HG02763 (cell line): ENCODE measurements at regions not wholly inside any gene's neighbourhood (a gene's known extent, or its start where the extent isn't known, plus 50 kb on each side); places are given as distances from the start of the nearest gene placed in this dataset.

Source experiments
- ATAC-seq: cut with Tn5 transposase; IDR thresholded peaks from one replicate; pipeline ENCODE4 v1.9.1; 2021; ENCODE audit warnings: mild to moderate bottlenecking, moderate library complexity; ENCODE audit not compliant: unreplicated experiment

GRCh38 chr1:187234706-187235105 is 406.0 kb downstream of the PLA2G4A start:
- ATAC-seq: no peak

DNA sequence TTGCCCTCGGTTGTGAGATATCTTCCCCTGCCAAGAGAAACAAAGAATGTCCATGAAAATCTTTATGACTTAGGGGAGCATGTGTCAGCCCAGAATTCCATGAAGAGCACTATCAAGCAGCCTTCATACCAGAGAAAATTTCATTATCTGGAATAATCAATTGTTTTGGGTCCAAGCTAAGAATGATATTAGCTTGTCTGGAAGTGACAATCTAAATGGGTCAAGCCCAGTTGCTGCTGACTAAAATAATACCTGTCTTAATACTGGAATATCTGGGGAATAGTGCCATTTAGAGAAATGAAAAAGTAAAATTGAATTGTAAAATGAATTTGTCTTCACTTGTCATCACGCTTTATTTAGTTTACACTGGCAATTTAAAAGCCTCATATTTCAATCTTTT is 407.4 kb downstream of the PLA2G4A start:
- no peak for ATAC-seq

DNA sequence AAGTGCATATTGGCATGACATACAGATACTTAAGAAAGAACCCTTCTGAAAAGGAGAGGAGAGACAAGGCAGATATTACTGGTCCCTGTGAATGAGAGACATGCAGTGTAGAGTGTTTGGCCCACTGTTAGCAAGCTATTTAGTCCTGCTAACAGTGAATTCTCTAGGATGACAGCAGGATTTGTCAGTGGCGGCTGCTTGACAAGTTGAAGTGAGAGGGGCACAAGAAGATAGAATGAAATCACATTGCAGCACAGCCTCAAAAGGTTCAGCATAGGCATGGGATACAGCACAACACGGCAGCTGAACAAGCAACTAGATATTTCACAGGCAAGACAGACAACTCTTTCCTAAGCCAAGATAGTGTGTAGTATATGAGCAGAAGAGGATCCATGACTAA is 407.9 kb downstream of the PLA2G4A start:
- no peak for ATAC-seq

DNA sequence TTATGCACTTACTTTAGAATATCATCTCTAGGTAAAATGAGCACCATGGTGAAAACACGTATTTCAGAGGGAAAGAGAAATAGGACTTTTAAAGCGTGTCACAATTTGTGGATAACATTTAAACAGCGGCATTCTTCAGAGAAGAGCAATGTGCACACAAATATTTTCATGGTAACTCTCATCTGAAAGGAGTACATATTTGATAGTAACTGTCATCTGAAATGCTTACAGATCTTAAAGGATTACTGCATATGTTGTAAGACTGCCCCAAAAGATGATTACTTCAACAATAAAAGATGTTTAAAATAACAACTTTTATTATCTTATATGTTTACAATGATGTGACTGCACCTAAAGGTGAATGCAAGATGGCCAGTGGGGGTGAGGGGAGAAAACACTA is 408.8 kb downstream of the PLA2G4A start:
- ATAC-seq: no peak

DNA sequence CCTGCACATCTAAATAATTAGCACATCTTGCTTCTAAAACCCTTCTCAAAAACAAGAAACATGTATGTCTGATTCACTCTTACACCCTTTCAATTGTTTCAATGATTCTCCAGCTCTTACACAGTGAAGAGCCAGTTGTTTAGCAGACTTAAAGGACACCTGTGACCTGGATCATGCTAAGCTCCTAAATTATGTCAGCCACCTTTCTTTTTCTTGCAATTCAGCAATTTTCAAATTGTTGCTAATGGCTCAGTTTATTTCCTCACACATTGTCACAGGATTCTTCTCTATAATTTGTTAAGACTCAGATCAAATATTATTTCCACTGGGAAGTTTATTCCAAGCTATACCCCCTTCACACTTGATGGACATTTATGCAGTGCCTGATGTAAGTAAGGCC is 413.2 kb downstream of the PLA2G4A start:
- no peak for ATAC-seq

DNA sequence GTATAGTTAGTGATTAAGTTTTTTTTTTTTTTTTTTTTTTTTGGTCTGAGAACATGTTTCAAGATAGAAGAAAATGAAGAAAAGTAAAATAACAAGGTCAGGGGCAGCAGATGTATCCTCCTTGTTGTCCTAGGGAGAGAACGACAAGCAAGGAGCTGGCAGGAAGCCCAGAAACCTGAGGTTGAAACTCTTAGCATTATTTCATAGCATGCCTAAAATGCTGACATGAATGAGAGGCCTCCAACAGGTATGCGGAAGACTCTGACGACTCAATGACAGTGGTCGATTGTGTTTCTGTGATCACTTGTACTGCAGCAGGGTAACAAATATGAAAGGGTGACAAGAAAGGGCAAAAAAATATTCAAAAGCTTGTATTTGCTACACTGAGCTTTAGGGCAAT is 415.9 kb downstream of the PLA2G4A start:
- ATAC-seq: no peak

DNA sequence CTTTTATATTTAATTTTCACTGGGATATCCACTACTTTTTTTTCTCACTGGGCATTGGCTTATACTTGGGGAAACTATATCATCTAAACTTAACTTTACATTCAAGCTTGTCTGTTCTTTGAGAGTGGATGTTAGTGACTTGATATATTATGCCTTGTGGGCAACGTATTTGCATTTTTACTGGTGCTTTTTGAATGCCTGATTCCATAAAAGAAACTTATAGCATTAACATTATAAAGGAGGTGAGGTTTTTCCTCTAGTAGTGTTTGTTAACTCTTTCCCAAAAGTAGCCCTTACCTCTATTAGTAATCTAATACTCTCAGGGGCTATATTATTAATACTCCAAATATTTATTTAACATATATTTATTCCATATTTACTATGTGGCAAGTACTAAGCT is 416.5 kb downstream of the PLA2G4A start:
- ATAC-seq: no peak

DNA sequence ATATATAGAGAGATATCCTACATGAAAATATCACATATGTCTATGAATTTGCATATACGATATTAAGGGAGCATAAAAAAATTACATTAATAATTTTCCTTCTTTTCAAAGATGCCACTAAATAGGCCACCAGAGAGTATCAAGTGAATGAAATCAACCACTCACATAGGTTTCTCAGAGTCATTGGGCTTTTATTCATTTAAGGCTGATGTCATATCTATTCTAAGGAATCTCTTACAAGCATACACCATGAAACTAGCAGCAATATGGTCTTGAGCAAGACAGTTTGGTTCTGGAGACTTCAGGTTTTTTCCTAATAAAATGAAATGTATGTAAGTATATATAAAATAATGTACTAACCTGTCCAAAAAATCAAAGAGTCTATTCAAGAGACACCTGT is 420.4 kb downstream of the PLA2G4A start:
- no peak for ATAC-seq

DNA sequence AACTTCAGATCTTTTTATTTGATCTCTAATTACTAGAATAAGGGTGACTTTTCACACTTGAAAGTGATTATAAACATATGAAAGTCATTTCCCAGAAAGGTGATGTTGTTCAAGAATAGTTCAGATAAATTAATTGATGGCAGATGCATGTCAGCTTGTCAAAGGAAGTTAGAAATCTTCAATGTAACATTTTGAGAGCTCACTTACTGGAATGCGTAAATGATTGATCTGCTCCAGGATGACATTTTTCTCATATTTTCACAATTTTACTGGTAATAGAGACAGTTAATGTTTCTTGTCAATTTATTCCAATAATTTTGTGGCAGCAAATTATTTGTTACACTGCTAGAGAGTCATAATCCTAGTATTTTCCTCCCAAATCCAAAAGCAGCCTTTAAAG is 424.2 kb downstream of the PLA2G4A start:
- no peak for ATAC-seq

GRCh38 chr1:187257476-187257875 is 428.7 kb downstream of the PLA2G4A start:
- ATAC-seq: no peak

GRCh38 chr1:187261637-187262036 is 432.9 kb downstream of the PLA2G4A start:
- no peak for ATAC-seq

- ATAC-seq: no peak
Measured at GRCh38 chr1:187262731-187263130, 434.0 kb downstream of the PLA2G4A start.

DNA sequence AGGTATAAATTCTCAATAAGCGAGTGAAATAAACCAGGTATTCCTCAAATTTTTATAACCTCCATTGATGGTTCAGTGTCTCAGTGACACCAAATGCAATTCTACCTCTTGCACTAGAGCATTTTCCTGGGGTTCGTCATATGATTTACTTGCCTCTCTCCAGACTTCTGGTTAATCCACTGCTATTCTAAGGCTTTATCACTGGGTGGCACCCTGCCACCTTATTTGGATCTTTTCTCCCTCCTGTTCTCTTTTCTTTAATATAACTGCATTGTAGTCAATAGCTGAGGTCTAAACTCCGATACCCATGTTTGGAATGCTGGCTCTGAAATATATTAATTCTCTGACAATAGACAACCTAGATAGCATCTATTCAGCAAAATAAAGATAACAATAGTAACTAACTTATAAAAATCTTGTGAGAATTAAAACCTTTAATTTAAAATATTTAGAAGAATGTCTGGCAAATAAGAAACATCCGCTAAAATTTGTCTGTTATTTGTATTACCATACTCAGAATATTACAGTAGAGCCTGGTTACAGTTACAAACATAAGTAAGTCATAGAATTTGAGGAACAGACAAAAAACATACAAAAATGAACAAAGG is 436.4 kb downstream of the PLA2G4A start:
- no peak for ATAC-seq

GRCh38 chr1:187266051-187266450 is 437.3 kb downstream of the PLA2G4A start:
- ATAC-seq: no peak

GRCh38 chr1:187267827-187268226 is 439.1 kb downstream of the PLA2G4A start:
- ATAC-seq: no peak

DNA sequence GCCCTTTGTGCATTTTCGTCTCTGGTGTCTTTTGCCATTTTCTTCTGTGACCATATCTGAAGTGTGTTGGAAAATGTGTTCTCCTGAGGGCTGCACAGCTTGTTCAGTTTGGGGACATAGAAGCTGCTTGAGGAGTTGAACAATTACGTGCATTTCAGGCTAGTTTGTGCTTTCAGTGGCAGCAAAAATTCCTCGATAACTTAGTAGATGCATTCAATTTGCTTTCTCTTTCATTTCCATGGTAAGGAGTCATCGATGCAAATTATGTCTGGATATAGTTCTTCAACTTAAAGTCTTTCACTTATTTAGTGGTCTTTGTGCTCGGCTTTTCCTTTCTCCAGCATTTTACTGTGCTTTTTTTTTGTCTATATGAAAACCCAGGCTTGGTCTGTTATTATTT is 441.5 kb downstream of the PLA2G4A start:
- ATAC-seq: no peak

DNA sequence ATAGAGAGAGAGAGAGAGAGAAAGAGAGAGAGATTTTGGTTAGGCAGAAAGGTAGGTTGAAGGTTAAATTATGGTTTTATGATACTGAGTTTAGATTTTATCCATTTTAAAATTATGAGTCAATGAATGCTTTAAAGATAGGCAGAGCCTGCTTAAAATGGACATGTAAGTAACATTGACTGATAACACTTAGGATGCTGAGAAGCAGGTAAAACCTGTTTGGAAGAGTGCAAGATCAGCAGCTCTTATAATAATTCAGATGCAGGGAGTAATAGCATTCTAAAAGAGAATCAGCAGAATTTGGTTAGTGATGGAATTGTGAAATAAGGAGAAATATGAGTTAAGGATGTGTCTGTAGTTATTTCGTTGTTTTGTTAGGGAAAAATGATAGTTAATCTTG is 446.6 kb downstream of the PLA2G4A start:
- ATAC-seq: no peak

- no peak for ATAC-seq
Measured at GRCh38 chr1:187275985-187276575, 447.3 kb downstream of the PLA2G4A start.

DNA sequence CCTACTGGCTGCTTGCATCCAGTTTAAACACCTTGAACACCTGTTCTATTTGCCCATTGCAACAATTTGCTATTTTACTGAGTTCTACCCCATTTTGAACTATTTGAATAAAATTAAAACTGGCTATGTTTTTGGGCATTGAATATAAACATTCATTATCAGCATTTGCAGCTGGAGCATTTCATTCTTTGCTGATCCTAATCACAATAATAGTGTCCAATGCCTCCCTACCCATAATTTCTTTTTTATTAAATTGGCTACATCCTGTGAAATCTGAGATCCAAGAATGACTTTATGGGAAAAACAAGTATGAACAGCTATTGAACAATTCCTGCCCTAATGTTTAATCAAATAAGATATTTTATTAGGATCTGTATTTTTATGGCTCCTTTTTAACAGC is 447.9 kb downstream of the PLA2G4A start:
- ATAC-seq: no peak

DNA sequence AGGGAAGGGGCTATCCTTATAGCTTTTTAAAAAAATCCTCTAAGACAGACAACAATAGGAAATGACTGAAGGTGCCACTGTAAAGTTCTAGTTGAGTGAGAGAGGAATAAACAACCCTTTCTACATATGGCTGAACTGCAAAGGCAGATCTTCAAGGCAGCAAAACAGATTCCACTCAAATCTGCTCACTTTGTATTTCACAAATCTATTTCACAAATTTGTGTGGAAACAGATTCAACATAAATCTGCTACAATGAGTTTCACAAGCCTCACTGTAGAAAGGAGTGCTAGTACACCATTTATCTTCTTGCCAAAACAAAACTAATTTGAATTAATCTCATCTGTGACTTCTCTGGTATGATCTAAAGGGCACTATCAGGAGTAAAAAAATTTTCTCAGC is 451.3 kb downstream of the PLA2G4A start:
- ATAC-seq: no peak

DNA sequence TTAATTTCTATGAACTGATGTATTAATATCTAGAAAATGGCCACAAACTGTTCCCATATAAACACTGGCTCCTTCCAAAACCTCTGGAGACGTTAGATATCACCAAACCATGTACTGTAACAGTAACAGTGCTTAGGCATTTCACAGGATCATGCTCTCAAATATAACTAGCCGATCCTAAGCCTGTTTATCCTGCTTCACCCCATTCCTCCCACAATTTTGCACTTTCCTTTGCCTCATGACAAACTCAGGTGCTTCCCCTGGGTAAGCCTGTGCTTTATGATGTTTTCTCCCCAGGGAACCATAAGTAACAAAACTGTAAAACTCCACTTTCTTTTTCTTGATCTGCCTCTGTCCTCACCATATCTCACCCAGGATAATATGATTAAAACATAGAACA is 452.3 kb downstream of the PLA2G4A start:
- no peak for ATAC-seq

DNA sequence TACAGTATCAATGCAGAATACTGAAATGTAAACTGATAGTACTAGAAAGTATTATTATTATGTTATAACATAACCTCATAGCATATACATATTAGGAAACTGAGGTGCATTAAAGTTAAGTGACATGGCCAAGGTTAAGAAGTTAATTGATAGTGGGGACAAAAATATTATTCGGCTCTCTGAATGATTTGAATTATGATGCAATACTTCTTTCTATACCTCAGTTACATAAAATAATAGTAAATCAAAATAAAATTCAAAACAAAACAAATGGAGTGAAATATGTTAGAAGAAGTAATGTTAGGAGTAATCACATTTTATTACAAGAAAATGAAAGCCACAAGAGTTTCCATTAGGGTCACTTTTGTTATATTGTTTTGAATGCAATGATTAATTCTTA is 455.2 kb downstream of the PLA2G4A start:
- ATAC-seq: no peak
